OCI-LY1 (cell line): ENCODE measurements at regions not wholly inside any gene's neighbourhood (a gene's known extent, or its start where the extent isn't known, plus 50 kb on each side); places are given as distances from the start of the nearest gene placed in this dataset.

Source experiments
- H2AFZ ChIP-seq: fragments of 200-600 bp; sonication (generic), shearing (Covaris generic); 2 replicates; pipeline ENCODE4 v1.6.0; 2014; ENCODE audit warnings: antibody characterized with exemption, mild to moderate bottlenecking, low read length
- H3F3A ChIP-seq: fragments of 200-600 bp; sonication (generic), shearing (Covaris generic); 2 replicates; pipeline ENCODE4 v1.6.0; 2014; ENCODE audit warnings: mild to moderate bottlenecking, antibody characterized with exemption, low read length, moderate library complexity; ENCODE audit not compliant: insufficient read depth
- H3K27ac ChIP-seq: fragments of 200-600 bp; sonication (generic); 2 replicates; pipeline ENCODE4 v1.5.1; 2014; ENCODE audit warnings: low read length, mixed run types, mild to moderate bottlenecking, low read depth; ENCODE audit not compliant: poor library complexity, severe bottlenecking
- H3K27me3 ChIP-seq: fragments of 200-600 bp; sonication (generic); 2 replicates; pipeline ENCODE4 v1.6.0; 2014; ENCODE audit warnings: antibody characterized with exemption, mild to moderate bottlenecking, low read length, moderate library complexity; ENCODE audit not compliant: insufficient read depth
- H3K36me3 ChIP-seq: fragments of 200-600 bp; sonication (generic); 2 replicates; pipeline ENCODE4 v1.6.1; 2014; ENCODE audit warnings: mild to moderate bottlenecking, antibody characterized with exemption, low read length, moderate library complexity, mixed read lengths; ENCODE audit not compliant: insufficient read depth
- H3K4me1 ChIP-seq: fragments of 200-600 bp; sonication (generic); 2 replicates; pipeline ENCODE4 v1.5.1; 2014; ENCODE audit warnings: mild to moderate bottlenecking, low read length, moderate library complexity; ENCODE audit not compliant: insufficient read depth, severe bottlenecking
- H3K4me2 ChIP-seq: fragments of 200-600 bp; sonication (generic), shearing (Covaris generic); 2 replicates; pipeline ENCODE4 v1.6.1; 2014; ENCODE audit warnings: low read length
- H3K4me3 ChIP-seq: fragments of 200-600 bp; sonication (generic); 2 replicates; pipeline ENCODE4 v1.5.1; 2014; ENCODE audit warnings: low read length, low read depth, mild to moderate bottlenecking, mixed read lengths; ENCODE audit not compliant: poor library complexity, severe bottlenecking
- H3K79me2 ChIP-seq: fragments of 200-600 bp; shearing (Covaris generic); 2 replicates; pipeline ENCODE4 v1.6.1; 2016; ENCODE audit warnings: mixed run types, low read length, mixed read lengths; ENCODE audit not compliant: insufficient read depth
- H3K9ac ChIP-seq: fragments of 200-600 bp; sonication (generic), shearing (Covaris generic); 2 replicates; pipeline ENCODE4 v1.6.1; 2014; ENCODE audit warnings: mild to moderate bottlenecking, low read length, mixed read lengths
- H3K9me2 ChIP-seq: fragments of 200-600 bp; sonication (generic), shearing (Covaris generic); 2 replicates; pipeline ENCODE4 v1.6.1; 2014; ENCODE audit warnings: low read depth, mild to moderate bottlenecking, low read length, mixed read lengths
- H3K9me3 ChIP-seq: fragments of 200-600 bp; shearing (Covaris generic); 2 replicates; pipeline ENCODE4 v1.6.1; 2014; ENCODE audit warnings: low read length, mixed read lengths
- H4K20me1 ChIP-seq: fragments of 200-600 bp; sonication (generic), shearing (Covaris generic); 2 replicates; pipeline ENCODE4 v1.6.0; 2016; ENCODE audit warnings: mild to moderate bottlenecking, low read length; ENCODE audit not compliant: insufficient read depth
- EZH2 ChIP-seq: fragments of 200-600 bp; sonication (generic), shearing (Covaris generic); IDR thresholded peaks from 2 replicates; pipeline ENCODE4 v1.8.0; 2017; ENCODE audit warnings: borderline replicate concordance, mixed run types, mild to moderate bottlenecking, antibody characterized with exemption, low read length, moderate library complexity, mixed read lengths
- TF ChIP-seq, protein P1 (sequence below): fragments of 200-600 bp; sonication (generic), shearing (Covaris generic); IDR thresholded peaks from 2 replicates; pipeline ENCODE4 v1.5.1; 2017; ENCODE audit warnings: mild to moderate bottlenecking, antibody characterized with exemption, low read length, moderate library complexity, mixed read lengths

DNA sequence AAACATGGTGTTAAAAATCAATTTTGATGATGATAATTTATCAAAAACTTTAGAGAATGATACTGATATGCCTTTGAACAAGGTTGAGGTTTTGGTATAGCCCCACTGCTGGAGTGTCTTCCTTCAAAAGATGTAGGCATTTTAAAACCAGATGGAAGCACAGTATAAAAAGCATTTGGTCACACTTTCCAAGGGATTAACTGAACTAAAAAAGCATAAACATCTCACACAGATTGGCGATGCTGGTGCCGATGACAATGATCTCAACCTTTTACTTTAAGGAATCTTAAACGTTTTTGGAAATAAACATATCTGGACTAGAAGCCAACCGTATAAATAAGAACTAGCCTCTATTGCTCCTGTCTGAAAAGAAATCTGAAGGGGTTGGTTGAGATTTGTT is 488.4 kb downstream of the ENC1 start:
- H3K27me3 ChIP-seq: no peaks in the 10 kb centered on the region
- no peak overlapping the region for H3K4me3 ChIP-seq
- H3K36me3 ChIP-seq: no peaks in the 10 kb centered on the region
- no peaks in the 10 kb centered on the region for H3K4me1 ChIP-seq
- no peak overlapping the region for H2AFZ ChIP-seq
- H3K4me2 ChIP-seq: no peak overlapping the region
- no peaks in the 10 kb centered on the region for H3K79me2 ChIP-seq
- H3K27ac ChIP-seq: no peak overlapping the region
- TF ChIP-seq, protein P1, sequence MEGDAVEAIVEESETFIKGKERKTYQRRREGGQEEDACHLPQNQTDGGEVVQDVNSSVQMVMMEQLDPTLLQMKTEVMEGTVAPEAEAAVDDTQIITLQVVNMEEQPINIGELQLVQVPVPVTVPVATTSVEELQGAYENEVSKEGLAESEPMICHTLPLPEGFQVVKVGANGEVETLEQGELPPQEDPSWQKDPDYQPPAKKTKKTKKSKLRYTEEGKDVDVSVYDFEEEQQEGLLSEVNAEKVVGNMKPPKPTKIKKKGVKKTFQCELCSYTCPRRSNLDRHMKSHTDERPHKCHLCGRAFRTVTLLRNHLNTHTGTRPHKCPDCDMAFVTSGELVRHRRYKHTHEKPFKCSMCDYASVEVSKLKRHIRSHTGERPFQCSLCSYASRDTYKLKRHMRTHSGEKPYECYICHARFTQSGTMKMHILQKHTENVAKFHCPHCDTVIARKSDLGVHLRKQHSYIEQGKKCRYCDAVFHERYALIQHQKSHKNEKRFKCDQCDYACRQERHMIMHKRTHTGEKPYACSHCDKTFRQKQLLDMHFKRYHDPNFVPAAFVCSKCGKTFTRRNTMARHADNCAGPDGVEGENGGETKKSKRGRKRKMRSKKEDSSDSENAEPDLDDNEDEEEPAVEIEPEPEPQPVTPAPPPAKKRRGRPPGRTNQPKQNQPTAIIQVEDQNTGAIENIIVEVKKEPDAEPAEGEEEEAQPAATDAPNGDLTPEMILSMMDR: no peak
- H3K9me3 ChIP-seq: no peaks in the 10 kb centered on the region
- no peak overlapping the region for H3K9ac ChIP-seq
- H3F3A ChIP-seq: no peaks in the 10 kb centered on the region
- no peaks in the 10 kb centered on the region for H3K9me2 ChIP-seq
- no peaks in the 10 kb centered on the region for H4K20me1 ChIP-seq

DNA sequence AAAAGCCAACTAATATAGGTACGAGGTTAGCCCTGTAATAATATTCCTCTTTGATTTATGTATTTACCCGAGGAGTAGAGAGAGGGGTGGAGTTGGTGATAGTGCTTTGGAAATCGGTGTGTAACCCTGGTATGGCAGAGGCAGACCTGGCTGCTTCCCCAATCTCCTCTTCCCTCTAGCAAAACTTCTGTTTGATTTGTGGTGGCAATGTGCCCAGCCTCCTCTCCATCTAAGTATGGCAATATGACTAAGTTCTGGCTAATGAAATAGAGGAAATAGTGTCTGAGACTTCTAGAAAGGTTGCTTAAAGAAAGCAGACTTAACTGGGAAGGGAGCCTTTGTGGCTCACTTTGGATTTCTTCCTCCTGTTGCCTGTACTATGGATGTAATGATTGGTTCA is 491.1 kb downstream of the ENC1 start:
- no peak overlapping the region for H3K9ac ChIP-seq
- no peak overlapping the region for H3K4me3 ChIP-seq
- no peaks in the 10 kb centered on the region for H3K27me3 ChIP-seq
- no peaks in the 10 kb centered on the region for H4K20me1 ChIP-seq
- TF ChIP-seq, protein P1: no peak
- TF ChIP-seq EZH2: no peak
- H3K4me1 ChIP-seq: no peaks in the 10 kb centered on the region
- H3K9me2 ChIP-seq: no peaks in the 10 kb centered on the region
- H3K79me2 ChIP-seq: no peaks in the 10 kb centered on the region
- H3K36me3 ChIP-seq: no peaks in the 10 kb centered on the region
- no peaks in the 10 kb centered on the region for H3F3A ChIP-seq
- no peaks in the 10 kb centered on the region for H3K9me3 ChIP-seq
- H3K4me2 ChIP-seq: no peak overlapping the region
- H2AFZ ChIP-seq: no peak overlapping the region
- no peak overlapping the region for H3K27ac ChIP-seq

DNA sequence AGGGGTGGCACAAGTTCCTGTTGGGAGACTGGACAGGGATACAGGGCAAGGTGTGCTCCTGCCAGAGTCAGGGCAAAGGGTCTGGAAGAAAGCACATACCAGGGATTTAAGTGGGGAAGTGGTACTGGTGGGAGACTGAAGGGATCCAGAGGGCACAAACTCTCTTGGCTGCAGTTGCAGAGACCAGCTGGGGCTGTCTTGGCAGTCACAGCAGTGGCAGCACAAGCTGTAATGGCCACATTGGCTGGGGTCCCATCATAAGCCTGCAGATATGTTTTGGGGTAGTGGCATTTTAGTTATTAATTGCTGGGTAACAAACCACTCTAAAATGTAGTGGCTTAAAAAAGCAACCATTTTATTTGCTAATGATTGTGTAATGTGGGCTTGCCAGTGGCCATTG is 492.2 kb downstream of the ENC1 start:
- H3F3A ChIP-seq: no peaks in the 10 kb centered on the region
- H3K4me1 ChIP-seq: no peaks in the 10 kb centered on the region
- H3K4me2 ChIP-seq: no peak overlapping the region
- H3K4me3 ChIP-seq: no peak overlapping the region
- H3K9me3 ChIP-seq: no peaks in the 10 kb centered on the region
- TF ChIP-seq, protein P1: no peak
- no peak for TF ChIP-seq EZH2
- no peak overlapping the region for H2AFZ ChIP-seq
- H4K20me1 ChIP-seq: no peaks in the 10 kb centered on the region
- H3K79me2 ChIP-seq: no peaks in the 10 kb centered on the region
- no peaks in the 10 kb centered on the region for H3K9me2 ChIP-seq
- no peaks in the 10 kb centered on the region for H3K36me3 ChIP-seq
- H3K9ac ChIP-seq: no peak overlapping the region
- no peaks in the 10 kb centered on the region for H3K27me3 ChIP-seq
- no peak overlapping the region for H3K27ac ChIP-seq
